ENCODE measurements at regions not wholly inside any gene's neighbourhood (a gene's known extent, or its start where the extent isn't known, plus 50 kb on each side); places are given as distances from the start of the nearest gene placed in this dataset.

GRCh38 chr2:184154438-184154837 is 443.9 kb upstream of the ZNF804A start:
- Histone ChIP-seq H3K79me2 (ENCODE audit: low read length) (no peaks in the 10 kb centered on the region), H3K9ac (ENCODE audit: low read length) (no peak overlapping the region), H3K4me2 (ENCODE audit: low read length) (no peak overlapping the region), H3K4me1 (ENCODE audit: insufficient read depth, low read length) (no peaks in the 10 kb centered on the region; the same call in 1 of the 2 replicates), H4K20me1 (ENCODE audit: low read length) (no peaks in the 10 kb centered on the region), H3K9me3 (ENCODE audit: low read length) (0 out of 2 replicates have a peak, but pooled peaks cover 5% of the 10 kb centered on the region), H3K9me2 (replicated peaks; ENCODE audit: low read length) (no peaks in the 10 kb centered on the region), H3K36me3 (ENCODE audit: low read depth, low read length) (no peaks in the 10 kb centered on the region), H3K4me3 (ENCODE audit: low read length) (no peak overlapping the region), H3K27me3 (ENCODE audit: low read length) (no peaks in the 10 kb centered on the region), H2AFZ (ENCODE audit: low read length) (no peak overlapping the region), H3K27ac (ENCODE audit: low read length) (no peak overlapping the region), H3F3A (ENCODE audit: low read length, unreplicated experiment) (no peaks in the 10 kb centered on the region)
- ChIA-PET POLR2A (ENCODE audit: unreplicated experiment) (no interaction called here), CTCF (no interaction called here)
- intact Hi-C loops (cut with micrococcal nuclease), result no loop called here
- no TSS peak for BruUV-seq (replicated peaks)
- DNase-seq (peak; percentile 24), ATAC-seq (peak; percentile 60)
- no peak for TF ChIP-seq CTCF (conservative IDR thresholded peaks at IDR 0.05; ENCODE audit: low read depth, low read length)
- TF ChIP-seq EZH2phosphoT487 (IDR thresholded peaks at IDR 0.05; ENCODE audit: borderline replicate concordance, low read length), result no peak
- no peak for TF ChIP-seq EZH2 (IDR thresholded peaks at IDR 0.05; ENCODE audit: low read length, unreplicated experiment)

GRCh38 chr2:184155791-184156190 is 442.5 kb upstream of the ZNF804A start:
- no peak for DNase-seq
- Histone ChIP-seq H3K27ac (ENCODE audit: low read length) (no peak overlapping the region), H3K36me3 (ENCODE audit: low read depth, low read length) (no peaks in the 10 kb centered on the region), H3K9ac (ENCODE audit: low read length) (no peak overlapping the region), H3K79me2 (ENCODE audit: low read length) (no peaks in the 10 kb centered on the region), H3K9me3 (ENCODE audit: low read length) (0 out of 2 replicates have a peak, but pooled peaks cover 5% of the 10 kb centered on the region), H3K9me2 (replicated peaks; ENCODE audit: low read length) (no peaks in the 10 kb centered on the region), H3F3A (ENCODE audit: low read length, unreplicated experiment) (no peaks in the 10 kb centered on the region), H2AFZ (ENCODE audit: low read length) (no peak overlapping the region), H3K4me3 (ENCODE audit: low read length) (no peak overlapping the region), H3K27me3 (ENCODE audit: low read length) (no peaks in the 10 kb centered on the region), H3K4me1 (ENCODE audit: insufficient read depth, low read length) (no peaks in the 10 kb centered on the region; the same call in 1 of the 2 replicates), H3K4me2 (ENCODE audit: low read length) (no peak overlapping the region), H4K20me1 (ENCODE audit: low read length) (no peaks in the 10 kb centered on the region)
- ATAC-seq, result no peak
- no TSS peak for BruUV-seq (replicated peaks)
- intact Hi-C loops (cut with micrococcal nuclease), result no loop called here
- CTCF ChIA-PET, result no interaction called here
- no peak for TF ChIP-seq EZH2phosphoT487 (IDR thresholded peaks at IDR 0.05; ENCODE audit: borderline replicate concordance, low read length)
- TF ChIP-seq EZH2 (IDR thresholded peaks at IDR 0.05; ENCODE audit: low read length, unreplicated experiment), result no peak
- TF ChIP-seq CTCF (conservative IDR thresholded peaks at IDR 0.05; ENCODE audit: low read depth, low read length), result no peak
- POLR2A ChIA-PET (ENCODE audit: unreplicated experiment), result no interaction called here

- H3F3A ChIP-seq (ENCODE audit: low read length, unreplicated experiment), result no peaks in the 10 kb centered on the region
- H3K36me3 ChIP-seq (ENCODE audit: low read depth, low read length), result no peaks in the 10 kb centered on the region
- DNase-seq (no peak), ATAC-seq (no peak)
- H3K9ac ChIP-seq (ENCODE audit: low read length), result no peak overlapping the region
- intact Hi-C loops (cut with micrococcal nuclease), result no loop called here
- no TSS peak for BruUV-seq (replicated peaks)
- H3K4me2 ChIP-seq (ENCODE audit: low read length), result no peak overlapping the region
- H3K9me2 ChIP-seq (replicated peaks; ENCODE audit: low read length), result no peaks in the 10 kb centered on the region
- CTCF ChIA-PET, result no interaction called here
- TF ChIP-seq EZH2phosphoT487 (IDR thresholded peaks at IDR 0.05; ENCODE audit: borderline replicate concordance, low read length), result no peak
- no peak for TF ChIP-seq CTCF (conservative IDR thresholded peaks at IDR 0.05; ENCODE audit: low read depth, low read length)
- TF ChIP-seq EZH2 (IDR thresholded peaks at IDR 0.05; ENCODE audit: low read length, unreplicated experiment), result no peak
- H3K4me3 ChIP-seq (ENCODE audit: low read length), result no peak overlapping the region
- POLR2A ChIA-PET (ENCODE audit: unreplicated experiment), result interaction anchor here (0.7 kb wide), 1 partner anchor 1051 kb away, joined by 6 read pairs; no protein-coding TSS in a partner anchor
- no peaks in the 10 kb centered on the region for H3K9me3 ChIP-seq (ENCODE audit: low read length)
- no peaks in the 10 kb centered on the region; the same call in 1 of the 2 replicates for H3K4me1 ChIP-seq (ENCODE audit: insufficient read depth, low read length)
- H3K27ac ChIP-seq (ENCODE audit: low read length), result no peak overlapping the region
- H3K79me2 ChIP-seq (ENCODE audit: low read length), result no peaks in the 10 kb centered on the region
- no peaks in the 10 kb centered on the region for H4K20me1 ChIP-seq (ENCODE audit: low read length)
- H3K27me3 ChIP-seq (ENCODE audit: low read length), result no peaks in the 10 kb centered on the region
- no peak overlapping the region for H2AFZ ChIP-seq (ENCODE audit: low read length)
Observed at GRCh38 chr2:184157141-184157540, 441.2 kb upstream of the ZNF804A start.
